A549 (cell line): ENCODE measurements at regions not wholly inside any gene's neighbourhood (a gene's known extent, or its start where the extent isn't known, plus 50 kb on each side); places are given as distances from the start of the nearest gene placed in this dataset.

Experiments
- CHD2 ChIP-seq: fragments of 150-350 bp; IDR thresholded peaks from 2 replicates; pipeline ENCODE4 v1.6.1; 2014; ENCODE audit warnings: low read length; ENCODE audit not compliant: partially characterized antibody
- CTCF ChIP-seq: fragments of >200 bp; sonication (Bioruptor Twin); formaldehyde crosslinking; IDR thresholded peaks from 3 replicates; pipeline ENCODE4 v1.5.1; 2016
- ELK1 ChIP-seq: fragments of 150-350 bp; IDR thresholded peaks from 2 replicates; pipeline ENCODE4 v1.6.1; 2014; ENCODE audit warnings: low read depth, mild to moderate bottlenecking, low read length
- KDM5A ChIP-seq: fragments of 200-600 bp; sonication (generic); IDR thresholded peaks from 2 replicates; pipeline ENCODE4 v1.6.1; 2016; ENCODE audit warnings: antibody characterized with exemption, mild to moderate bottlenecking
- POLR2A ChIP-seq: IDR thresholded peaks from 2 replicates; pipeline ENCODE4 v1.6.1; 2012; ENCODE audit warnings: mild to moderate bottlenecking, low read length
- REST ChIP-seq: fragments of 200-600 bp; sonication (generic); IDR thresholded peaks from 2 replicates; pipeline ENCODE4 v1.6.1; 2016; ENCODE audit warnings: antibody characterized with exemption, mild to moderate bottlenecking, moderate library complexity
- TP53 ChIP-seq: fragments of 250-450 bp; sonication (Bioruptor Pico); IDR thresholded peaks from 2 replicates; pipeline ENCODE4 v1.5.0; 2021; ENCODE audit warnings: mild to moderate bottlenecking, moderate library complexity
- USF2 ChIP-seq: fragments of 450-650 bp; IDR thresholded peaks from 2 replicates; pipeline ENCODE4 v1.6.1; 2014; ENCODE audit warnings: antibody characterized with exemption

GRCh38 chr14:95023115-95023514, 134.2 kb downstream of the DICER1 start:
- no peak for TF ChIP-seq CHD2
- no peak for TF ChIP-seq TP53 (CRISPR knock-in tag)
- no peak for TF ChIP-seq REST
- TF ChIP-seq CTCF: no peak
- no peak for TF ChIP-seq POLR2A
- TF ChIP-seq ELK1: no peak
- TF ChIP-seq USF2: no peak
- TF ChIP-seq KDM5A: no peak
